ENCODE measurements at regions not wholly inside any gene's neighbourhood (a gene's known extent, or its start where the extent isn't known, plus 50 kb on each side); places are given as distances from the start of the nearest gene placed in this dataset.

- Histone ChIP-seq H3K4me2 (ENCODE audit: insufficient read depth, low read length) (no peak overlapping the region), H3K9me1 (replicated peaks; ENCODE audit: control insufficient read depth, extremely low read depth, insufficient read depth, low read length) (no peaks in the 10 kb centered on the region), H3K4me3 (replicated peaks in 1 of 3; ENCODE audit: insufficient read depth in 1 of 3, low read depth in 1 of 3, low read length in 3 of 3) (no peak overlapping the region), H2AFZ (ENCODE audit: low read depth, low read length) (no peak overlapping the region), H3K9ac (replicated peaks; ENCODE audit: extremely low read depth, insufficient read depth, low read length) (no peak overlapping the region), H3K27ac (ENCODE audit: insufficient read depth, low read depth, low read length) (no peak overlapping the region), H3K9me3 (replicated peaks; ENCODE audit: control insufficient read depth, insufficient read depth, low read length) (no peaks in the 10 kb centered on the region), H3K27me3 (ENCODE audit: control insufficient read depth in 2 of 2, insufficient read depth in 2 of 2, low read length in 2 of 2) (no peaks in the 10 kb centered on the region), H3K4me1 (ENCODE audit: control insufficient read depth, extremely low read depth, insufficient read depth, low read length) (no peaks in the 10 kb centered on the region), H3K36me3 (ENCODE audit: control insufficient read depth in 2 of 2, extremely low read depth in 1 of 2, insufficient read depth in 2 of 2, low read length in 2 of 2) (no peaks in the 10 kb centered on the region), H3K79me2 (ENCODE audit: control insufficient read depth, insufficient read depth, low read length) (no peaks in the 10 kb centered on the region), H4K20me1 (replicated peaks; ENCODE audit: control insufficient read depth, extremely low read depth, insufficient read depth, low read length) (no peaks in the 10 kb centered on the region)
- no TSS peak for BruUV-seq (replicated peaks)
- ChIA-PET CTCF (no interaction called here), POLR2A (no interaction called here)
- DNase-seq (ENCODE audit: low read depth, low spot score) (no peak), FAIRE-seq (no peak)
- dilution Hi-C loops (cut with MboI; ENCODE audit: extremely low pct_ligation_motif_present, low sequenced_read_pairs) (no loop called here), intact Hi-C loops (cut with micrococcal nuclease) (no loop called here)
- TF ChIP-seq MAX (IDR thresholded peaks at IDR 0.05; ENCODE audit: insufficient read depth, insufficient read length), result no peak
- no peak for TF ChIP-seq JUN (IDR thresholded peaks at IDR 0.05; ENCODE audit: borderline replicate concordance, insufficient read depth, insufficient read length, low read depth)
- TF ChIP-seq CTCF (IDR thresholded peaks at IDR 0.05; ENCODE audit: extremely low read depth in 1 of 2, insufficient read depth in 1 of 2, low read depth in 1 of 2, low read length in 2 of 2), result no peak
- no peak for TF ChIP-seq POLR2A (IDR thresholded peaks at IDR 0.05; ENCODE audit: low read depth, low read length)
- TF ChIP-seq MYC (IDR thresholded peaks at IDR 0.05; ENCODE audit: low read depth, low read length), result no peak
- no peak for TF ChIP-seq FOS (IDR thresholded peaks at IDR 0.05; ENCODE audit: borderline replicate concordance, insufficient read depth, low read length)
- TF ChIP-seq GATA2 (IDR thresholded peaks at IDR 0.05; ENCODE audit: insufficient read depth, insufficient read length, low read depth, low read length), result no peak
- no peak for TF ChIP-seq POLR2AphosphoS5 (IDR thresholded peaks at IDR 0.05; ENCODE audit: insufficient read depth, low read depth, low read length)
- TF ChIP-seq EZH2 (IDR thresholded peaks at IDR 0.05; ENCODE audit: borderline replicate concordance, low read depth, low read length, severe bottlenecking), result no peak
Observed at GRCh38 chr1:195071461-195071860, 1536.8 kb downstream of the KCNT2 start.
